Small intestine (tissue), 7 donors: ENCODE measurements at regions not wholly inside any gene's neighbourhood (a gene's known extent, or its start where the extent isn't known, plus 50 kb on each side); places are given as distances from the start of the nearest gene placed in this dataset.

Source experiments
- DNase-seq, 2 donors: peaks; one replicate each; pipeline versions ENCODE4 v3.0.0 to v3.0.0-alpha.2; 2013
- FAIRE-seq: peaks from 2 replicates; lab custom pipeline; 2012; peaks lifted over from hg19 to GRCh38; lab: Jason Lieb, UNC
- H3K27ac ChIP-seq, 3 donors: one replicate each; pipeline ENCODE4 v1.5.1; 2013; ENCODE audit warnings: low read length in 2 of 3, mild to moderate bottlenecking in 2 of 3, control low read depth in 1 of 3, inconsistent platforms in 1 of 3, low read depth in 1 of 3, moderate library complexity in 1 of 3
- H3K27me3 ChIP-seq, 3 donors: one replicate each; pipeline ENCODE4 v1.6.1; 2013; ENCODE audit warnings: low read length in 3 of 3, inconsistent platforms in 1 of 3; ENCODE audit not compliant: control insufficient read depth in 3 of 3, insufficient read depth in 3 of 3
- H3K36me3 ChIP-seq, 3 donors: one replicate each; pipeline ENCODE4 v1.6.1; 2013; ENCODE audit warnings: low read length in 3 of 3, inconsistent platforms in 1 of 3, low read depth in 1 of 3, mild to moderate bottlenecking in 1 of 3, moderate library complexity in 1 of 3; ENCODE audit not compliant: control insufficient read depth in 3 of 3, insufficient read depth in 2 of 3
- H3K4me1 ChIP-seq, 3 donors: one replicate each; pipeline ENCODE4 v1.6.1; 2013; ENCODE audit warnings: low read length in 2 of 3, inconsistent platforms in 1 of 3, low read depth in 1 of 3, mild to moderate bottlenecking in 1 of 3, moderate library complexity in 1 of 3; ENCODE audit not compliant: control insufficient read depth in 3 of 3, insufficient read depth in 2 of 3
- H3K4me3 ChIP-seq, 3 donors: one replicate each; pipeline ENCODE4 v1.5.1; 2013; ENCODE audit warnings: low read length in 3 of 3, control low read depth in 1 of 3, inconsistent platforms in 1 of 3, low read depth in 1 of 3, mild to moderate bottlenecking in 1 of 3, moderate library complexity in 1 of 3
- H3K9me3 ChIP-seq, 2 donors: one replicate each; pipeline ENCODE4 v1.6.1; 2013; ENCODE audit warnings: low read depth in 1 of 2, low read length in 1 of 2; ENCODE audit not compliant: control insufficient read depth in 2 of 2, insufficient read depth in 1 of 2
- WGBS, 3 donors: extraction: QIAGEN DNeasy Blood & Tissue Kit; methylation state at CpG; one replicate each; pipeline ENCODE4 v1.1.7; 2013; 5-methylcytosine and 5-hydroxymethylcytosine counted together
- donor health status: healthy with polysubstance abuse.
- donor health status: control.
- donor health status: control.
- donor health status: Bipolar disorder and iron deficiency.
- donor health status: healthy.

DNA sequence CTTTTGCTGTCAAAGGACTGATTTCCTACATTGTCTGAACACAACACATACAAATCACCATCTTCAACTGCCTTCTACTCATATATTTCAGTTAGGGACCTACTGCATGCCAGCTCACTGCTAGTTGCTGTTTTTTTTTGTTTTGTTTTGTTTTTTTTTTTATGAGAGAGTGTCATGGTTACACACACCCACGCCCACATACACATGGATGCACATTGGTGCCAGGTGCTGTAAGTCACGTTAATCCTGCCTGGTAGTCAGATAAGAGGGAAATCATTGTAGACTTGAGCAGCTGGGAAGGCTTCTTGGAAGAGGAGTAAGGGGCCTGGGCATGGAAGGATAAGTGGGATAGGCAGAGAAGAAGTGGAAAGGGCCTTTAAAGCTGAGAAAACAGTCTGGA, 209.9 kb downstream of the TDRD15 start:
- FAIRE-seq, result no peak
- H3K4me1 ChIP-seq, result peaks cover 0 to 2% (median 0%) of the 10 kb centered on the region in 3 donors

GRCh38 chr2:21346984-21347383, 223.2 kb downstream of the TDRD15 start:
- H3K4me1 ChIP-seq, result no peaks in the 10 kb centered on the region
- no peak for DNase-seq
- no peak overlapping the region for H3K27ac ChIP-seq
- WGBS, 3 donors, result 79 to 91% (median 86%) methylated on average over 2 of the region's 2 CpGs
- H3K27me3 ChIP-seq, result no peaks in the 10 kb centered on the region
- no peaks in the 10 kb centered on the region for H3K9me3 ChIP-seq
- H3K4me3 ChIP-seq, result no peak overlapping the region
- FAIRE-seq, result no peak
- H3K36me3 ChIP-seq, result no peaks in the 10 kb centered on the region

More for the DNA sequence above, 209.9 kb downstream of the TDRD15 start:
- peaks cover 0 to 2% of the 10 kb centered on the region in 2 donors for H3K9me3 ChIP-seq
- WGBS, 3 donors, result 11 to 45% (median 22%) methylated on average over 2 of the region's 2 CpGs
- peaks cover 0 to 2% (median 0%) of the 10 kb centered on the region in 3 donors for H3K27me3 ChIP-seq
- H3K36me3 ChIP-seq, result no peaks in the 10 kb centered on the region
- no peak overlapping the region for H3K27ac ChIP-seq
- DNase-seq, result peak in 1 of 2 donors; percentile 48
- no peak overlapping the region for H3K4me3 ChIP-seq

- Histone ChIP-seq H3K36me3 (no peaks in the 10 kb centered on the region), H3K9me3 (no peaks in the 10 kb centered on the region), H3K4me3 (no peak overlapping the region), H3K27ac (no peak overlapping the region), H3K27me3 (peaks cover 0 to 3% (median 0%) of the 10 kb centered on the region in 3 donors), H3K4me1 (no peaks in the 10 kb centered on the region)
- DNase-seq, result no peak
- WGBS, 3 donors, result 62 to 71% (median 65%) methylated on average over 3 of the region's 3 CpGs
- FAIRE-seq, result no peak
Measured at GRCh38 chr2:21353879-21354679, 230.3 kb downstream of the TDRD15 start.

DNA sequence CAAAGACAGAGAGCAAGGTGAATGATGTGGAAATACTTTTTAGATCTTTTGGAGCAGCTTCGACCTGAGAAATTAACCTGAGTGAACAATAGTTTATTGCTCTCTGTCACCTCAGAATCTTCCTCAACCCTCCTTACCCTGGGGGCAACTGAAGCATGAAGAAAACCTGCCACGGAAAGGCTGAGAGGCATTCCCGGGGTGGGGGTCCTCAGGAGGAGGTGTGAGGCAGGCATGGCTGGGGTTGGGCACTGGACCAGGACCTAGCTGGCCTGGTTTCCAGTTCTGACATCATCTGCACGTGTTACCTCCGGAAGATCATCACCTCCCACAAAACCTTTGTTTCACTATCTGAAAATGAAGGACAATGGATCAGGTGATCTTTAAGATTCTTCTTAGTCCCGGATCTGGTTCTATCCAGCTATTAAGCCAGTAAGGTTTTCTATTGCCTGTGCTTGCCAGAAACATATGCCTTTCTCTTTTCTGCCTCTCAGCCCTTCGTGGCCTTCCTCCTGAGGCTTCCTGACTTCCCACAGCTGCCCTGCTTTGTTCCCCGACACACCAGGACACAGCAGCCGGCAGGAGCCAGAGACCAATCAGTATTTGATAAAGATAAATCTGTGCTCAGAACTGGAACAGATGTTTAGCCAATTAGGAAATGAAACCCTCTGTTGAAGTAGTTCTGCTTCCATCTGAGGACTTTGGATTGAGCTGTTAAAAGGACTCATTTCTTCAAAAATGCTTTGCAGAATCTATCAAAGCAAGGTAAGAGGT, 232.5 kb downstream of the TDRD15 start:
- H3K4me3 ChIP-seq, result no peak overlapping the region
- 32 to 46% (median 34%) methylated on average over 9 of the region's 9 CpGs for WGBS, 3 donors
- H3K9me3 ChIP-seq, result no peaks in the 10 kb centered on the region
- DNase-seq (no peak), FAIRE-seq (no peak)
- no peaks in the 10 kb centered on the region for H3K4me1 ChIP-seq
- no peak overlapping the region for H3K27ac ChIP-seq
- H3K36me3 ChIP-seq, result no peaks in the 10 kb centered on the region
- H3K27me3 ChIP-seq, result peaks cover 0 to 3% (median 0%) of the 10 kb centered on the region in 3 donors

GRCh38 chr2:21356857-21357255, 233.1 kb downstream of the TDRD15 start:
- H3K27ac ChIP-seq, result no peak overlapping the region
- H3K27me3 ChIP-seq, result peaks cover 0 to 3% (median 0%) of the 10 kb centered on the region in 3 donors
- WGBS, 3 donors, result 48 to 64% (median 55%) methylated on average over 3 of the region's 3 CpGs
- H3K4me1 ChIP-seq, result no peaks in the 10 kb centered on the region
- H3K9me3 ChIP-seq, result no peaks in the 10 kb centered on the region
- no peaks in the 10 kb centered on the region for H3K36me3 ChIP-seq
- DNase-seq (no peak), FAIRE-seq (no peak)
- no peak overlapping the region for H3K4me3 ChIP-seq

GRCh38 chr2:21358976-21359375, 235.2 kb downstream of the TDRD15 start:
- H3K27me3 ChIP-seq, result peaks cover 0 to 3% (median 0%) of the 10 kb centered on the region in 3 donors
- H3K4me3 ChIP-seq, result no peak overlapping the region
- FAIRE-seq, result no peak
- no peak overlapping the region for H3K27ac ChIP-seq
- 72 to 76% (median 75%) methylated on average over 2 of the region's 2 CpGs for WGBS, 3 donors
- H3K4me1 ChIP-seq, result no peaks in the 10 kb centered on the region
- no peaks in the 10 kb centered on the region for H3K9me3 ChIP-seq
- H3K36me3 ChIP-seq, result no peaks in the 10 kb centered on the region
- DNase-seq, result no peak

DNA sequence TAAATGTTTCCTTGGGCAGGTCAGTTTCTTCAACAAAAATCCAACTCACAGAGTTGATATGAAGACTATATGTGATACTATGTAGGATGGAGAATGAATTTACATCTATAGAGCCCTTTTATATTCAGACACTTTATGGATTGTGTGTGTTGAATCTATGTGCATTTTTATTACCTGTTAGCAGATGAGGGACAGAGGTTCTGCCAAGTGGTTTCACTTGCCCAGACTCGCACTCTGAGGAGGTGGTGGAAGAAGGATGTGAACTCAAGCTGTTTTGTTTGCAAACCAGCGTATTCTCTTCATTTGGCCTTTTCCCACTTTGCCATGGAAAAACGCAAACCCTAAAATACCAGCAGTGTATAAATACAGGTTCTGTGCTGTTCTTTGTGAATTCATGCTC, 237.6 kb downstream of the TDRD15 start:
- H3K9me3 ChIP-seq, result no peaks in the 10 kb centered on the region
- no peak for FAIRE-seq

GRCh38 chr2:21361957-21362486, 238.3 kb downstream of the TDRD15 start:
- WGBS, 3 donors, result 74 to 84% (median 80%) methylated on average over 5 of the region's 5 CpGs
- Histone ChIP-seq H3K27ac (no peak overlapping the region), H3K27me3 (no peaks in the 10 kb centered on the region), H3K4me3 (no peak overlapping the region), H3K4me1 (no peaks in the 10 kb centered on the region), H3K36me3 (no peaks in the 10 kb centered on the region), H3K9me3 (no peaks in the 10 kb centered on the region)
- DNase-seq (no peak), FAIRE-seq (no peak)

More for the DNA sequence above, 237.6 kb downstream of the TDRD15 start:
- H3K27me3 ChIP-seq, result peaks cover 0 to under 1% (median 0%) of the 10 kb centered on the region in 3 donors
- DNase-seq, result no peak
- no peak overlapping the region for H3K4me3 ChIP-seq
- H3K36me3 ChIP-seq, result no peaks in the 10 kb centered on the region
- no peaks in the 10 kb centered on the region for H3K4me1 ChIP-seq
- no peak overlapping the region for H3K27ac ChIP-seq
- WGBS, 3 donors, result 79 to 91% (median 86%) methylated on average over 3 of the region's 3 CpGs
